ENCODE measurements at regions not wholly inside any gene's neighbourhood (a gene's known extent, or its start where the extent isn't known, plus 50 kb on each side); places are given as distances from the start of the nearest gene placed in this dataset.
"Not testable (repeated sequence)": the region's sequence is repeated elsewhere in the genome, so short reads cannot be mapped to it uniquely, and the experiment has no call there.

- H3K9me3 ChIP-seq (ENCODE audit: control insufficient read depth, low read depth, low read length) = no peaks in the 10 kb centered on the region
- H3K4me3 ChIP-seq (ENCODE audit: low read length) = no peak overlapping the region
- H3K27ac ChIP-seq (ENCODE audit: low read length) = no peak overlapping the region
- no peak overlapping the region for H3K9ac ChIP-seq (ENCODE audit: low read length)
- H3K36me3 ChIP-seq (ENCODE audit: control insufficient read depth, low read depth, low read length) = no peaks in the 10 kb centered on the region
- H3K4me1 ChIP-seq (ENCODE audit: control insufficient read depth, low read depth, low read length) = peaks cover 16% of the 10 kb centered on the region
- peaks cover 13% of the 10 kb centered on the region for H3K27me3 ChIP-seq (ENCODE audit: control insufficient read depth, insufficient read depth, low read length)
Measured at GRCh38 chr21:38639571-38640354, 141.5 kb upstream of the ERG start.

GRCh38 chr21:38640355-38640742 lies 142.1 kb upstream of the ERG start:
- not testable (repeated sequence) for H3K9me3 ChIP-seq (ENCODE audit: control insufficient read depth, low read depth, low read length); H3K36me3 ChIP-seq (ENCODE audit: control insufficient read depth, low read depth, low read length); H3K9ac ChIP-seq (ENCODE audit: low read length); H3K4me3 ChIP-seq (ENCODE audit: low read length); H3K27ac ChIP-seq (ENCODE audit: low read length)
- peaks cover 13% of the 10 kb centered on the region for H3K27me3 ChIP-seq (ENCODE audit: control insufficient read depth, insufficient read depth, low read length)
- H3K4me1 ChIP-seq (ENCODE audit: control insufficient read depth, low read depth, low read length) = peaks cover 16% of the 10 kb centered on the region

GRCh38 chr21:38643404-38644023 lies 145.2 kb upstream of the ERG start:
- H3K4me1 ChIP-seq (ENCODE audit: control insufficient read depth, low read depth, low read length) = peaks cover 16% of the 10 kb centered on the region
- H3K9me3 ChIP-seq (ENCODE audit: control insufficient read depth, low read depth, low read length) = no peaks in the 10 kb centered on the region
- no peak overlapping the region for H3K9ac ChIP-seq (ENCODE audit: low read length)
- peaks cover 13% of the 10 kb centered on the region for H3K27me3 ChIP-seq (ENCODE audit: control insufficient read depth, insufficient read depth, low read length)
- no peaks in the 10 kb centered on the region for H3K36me3 ChIP-seq (ENCODE audit: control insufficient read depth, low read depth, low read length)
- no peak overlapping the region for H3K27ac ChIP-seq (ENCODE audit: low read length)
- H3K4me3 ChIP-seq (ENCODE audit: low read length) = no peak overlapping the region

- peaks cover 13% of the 10 kb centered on the region for H3K27me3 ChIP-seq (ENCODE audit: control insufficient read depth, insufficient read depth, low read length)
- H3K27ac ChIP-seq (ENCODE audit: low read length) = no peak overlapping the region
- no peak overlapping the region for H3K9ac ChIP-seq (ENCODE audit: low read length)
- H3K4me3 ChIP-seq (ENCODE audit: low read length) = no peak overlapping the region
- H3K4me1 ChIP-seq (ENCODE audit: control insufficient read depth, low read depth, low read length) = peaks cover 16% of the 10 kb centered on the region
- H3K36me3 ChIP-seq (ENCODE audit: control insufficient read depth, low read depth, low read length) = no peaks in the 10 kb centered on the region
- no peaks in the 10 kb centered on the region for H3K9me3 ChIP-seq (ENCODE audit: control insufficient read depth, low read depth, low read length)
Measured at GRCh38 chr21:38645282-38645681, 147.0 kb upstream of the ERG start.

GRCh38 chr21:38646213-38646837 lies 148.0 kb upstream of the ERG start:
- H3K9ac ChIP-seq (ENCODE audit: low read length) = no peak overlapping the region
- H3K36me3 ChIP-seq (ENCODE audit: control insufficient read depth, low read depth, low read length) = no peaks in the 10 kb centered on the region
- H3K27ac ChIP-seq (ENCODE audit: low read length) = no peak overlapping the region
- H3K27me3 ChIP-seq (ENCODE audit: control insufficient read depth, insufficient read depth, low read length) = peaks cover 13% of the 10 kb centered on the region
- H3K9me3 ChIP-seq (ENCODE audit: control insufficient read depth, low read depth, low read length) = no peaks in the 10 kb centered on the region
- H3K4me1 ChIP-seq (ENCODE audit: control insufficient read depth, low read depth, low read length) = peaks cover 16% of the 10 kb centered on the region
- H3K4me3 ChIP-seq (ENCODE audit: low read length) = no peak overlapping the region

- Histone ChIP-seq H3K27me3 (ENCODE audit: control insufficient read depth, insufficient read depth, low read length) (peaks cover 4% of the 10 kb centered on the region), H3K27ac (ENCODE audit: low read length) (no peak overlapping the region), H3K9ac (ENCODE audit: low read length) (no peak overlapping the region), H3K4me1 (ENCODE audit: control insufficient read depth, low read depth, low read length) (no peaks in the 10 kb centered on the region), H3K36me3 (ENCODE audit: control insufficient read depth, low read depth, low read length) (no peaks in the 10 kb centered on the region), H3K9me3 (ENCODE audit: control insufficient read depth, low read depth, low read length) (no peaks in the 10 kb centered on the region), H3K4me3 (ENCODE audit: low read length) (no peak overlapping the region)
Measured at GRCh38 chr21:38649120-38649519, 150.8 kb upstream of the ERG start.

- Histone ChIP-seq H3K9me3 (ENCODE audit: control insufficient read depth, low read depth, low read length) (no peaks in the 10 kb centered on the region), H3K4me1 (ENCODE audit: control insufficient read depth, low read depth, low read length) (no peaks in the 10 kb centered on the region), H3K27me3 (ENCODE audit: control insufficient read depth, insufficient read depth, low read length) (peaks cover 4% of the 10 kb centered on the region), H3K4me3 (ENCODE audit: low read length) (no peak overlapping the region), H3K9ac (ENCODE audit: low read length) (no peak overlapping the region), H3K36me3 (ENCODE audit: control insufficient read depth, low read depth, low read length) (no peaks in the 10 kb centered on the region), H3K27ac (ENCODE audit: low read length) (no peak overlapping the region)
Measured at GRCh38 chr21:38651570-38651969, 153.3 kb upstream of the ERG start.

- Histone ChIP-seq H3K9ac (ENCODE audit: low read length) (no peak overlapping the region), H3K9me3 (ENCODE audit: control insufficient read depth, low read depth, low read length) (no peaks in the 10 kb centered on the region), H3K27ac (ENCODE audit: low read length) (no peak overlapping the region), H3K27me3 (ENCODE audit: control insufficient read depth, insufficient read depth, low read length) (peaks cover 5% of the 10 kb centered on the region), H3K4me1 (ENCODE audit: control insufficient read depth, low read depth, low read length) (no peaks in the 10 kb centered on the region), H3K4me3 (ENCODE audit: low read length) (no peak overlapping the region), H3K36me3 (ENCODE audit: control insufficient read depth, low read depth, low read length) (no peaks in the 10 kb centered on the region)
Measured at GRCh38 chr21:38652396-38652795, 153.3 kb upstream of the ETS2 start.

- H3K4me3 ChIP-seq (ENCODE audit: low read length) = no peak overlapping the region
- H3K9ac ChIP-seq (ENCODE audit: low read length) = no peak overlapping the region
- peaks cover 26% of the 10 kb centered on the region for H3K27me3 ChIP-seq (ENCODE audit: control insufficient read depth, insufficient read depth, low read length)
- H3K4me1 ChIP-seq (ENCODE audit: control insufficient read depth, low read depth, low read length) = peaks cover 4% of the 10 kb centered on the region
- H3K9me3 ChIP-seq (ENCODE audit: control insufficient read depth, low read depth, low read length) = no peaks in the 10 kb centered on the region
- H3K27ac ChIP-seq (ENCODE audit: low read length) = no peak overlapping the region
- H3K36me3 ChIP-seq (ENCODE audit: control insufficient read depth, low read depth, low read length) = no peaks in the 10 kb centered on the region
Measured at GRCh38 chr21:38654580-38654979, 151.1 kb upstream of the ETS2 start.

GRCh38 chr21:38658511-38658910 lies 147.2 kb upstream of the ETS2 start:
- Histone ChIP-seq H3K36me3 (ENCODE audit: control insufficient read depth, low read depth, low read length) (no peaks in the 10 kb centered on the region), H3K27ac (ENCODE audit: low read length) (no peak overlapping the region), H3K27me3 (ENCODE audit: control insufficient read depth, insufficient read depth, low read length) (peaks cover 57% of the 10 kb centered on the region), H3K4me3 (ENCODE audit: low read length) (no peak overlapping the region), H3K9me3 (ENCODE audit: control insufficient read depth, low read depth, low read length) (no peaks in the 10 kb centered on the region), H3K9ac (ENCODE audit: low read length) (no peak overlapping the region), H3K4me1 (ENCODE audit: control insufficient read depth, low read depth, low read length) (peaks cover 16% of the 10 kb centered on the region)

GRCh38 chr21:38659936-38660332 lies 145.8 kb upstream of the ETS2 start:
- Histone ChIP-seq H3K4me3 (ENCODE audit: low read length) (peak overlapping the region; percentile 66), H3K9ac (ENCODE audit: low read length) (no peak overlapping the region), H3K36me3 (ENCODE audit: control insufficient read depth, low read depth, low read length) (no peaks in the 10 kb centered on the region), H3K4me1 (ENCODE audit: control insufficient read depth, low read depth, low read length) (peaks cover 20% of the 10 kb centered on the region), H3K27me3 (ENCODE audit: control insufficient read depth, insufficient read depth, low read length) (peaks cover 57% of the 10 kb centered on the region), H3K9me3 (ENCODE audit: control insufficient read depth, low read depth, low read length) (no peaks in the 10 kb centered on the region), H3K27ac (ENCODE audit: low read length) (no peak overlapping the region)

Data from iPS-18a (cell line).